ENCODE measurements at regions not wholly inside any gene's neighbourhood (a gene's known extent, or its start where the extent isn't known, plus 50 kb on each side); places are given as distances from the start of the nearest gene placed in this dataset.

DNA sequence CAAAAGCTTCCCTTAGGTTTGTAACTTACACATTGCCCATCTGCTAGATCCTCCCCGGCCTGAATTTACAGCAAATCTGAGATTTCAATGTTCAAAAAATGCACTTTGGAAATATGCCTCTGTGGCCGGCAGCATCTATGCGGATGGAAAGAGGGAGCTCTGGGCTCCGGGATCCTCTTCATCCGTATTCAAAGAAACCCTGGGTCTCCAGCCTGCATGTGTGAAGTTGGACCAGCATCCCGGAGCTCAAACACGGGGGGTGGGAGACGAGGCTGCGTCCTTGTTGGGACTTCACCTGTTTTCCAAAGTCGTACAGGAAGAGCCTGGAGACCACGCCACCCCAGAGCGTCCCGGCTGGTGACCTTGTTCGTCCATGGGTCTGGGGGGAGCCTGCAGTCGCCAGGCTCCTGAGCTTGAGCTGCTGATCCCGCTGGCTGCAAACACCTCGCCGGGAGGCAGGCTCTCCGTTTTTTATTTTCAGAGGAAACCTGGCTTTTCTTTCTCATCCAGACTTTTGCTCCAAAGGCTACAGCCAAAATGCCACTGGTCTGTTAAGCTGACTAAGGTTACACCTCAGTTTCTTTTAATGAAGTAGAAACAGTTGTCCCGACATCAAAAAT lies 77.4 kb downstream of the PTGR3 start:
- TF ChIP-seq EZH2 (IDR thresholded peaks at IDR 0.05), result peak; percentile 58
- no peak for TF ChIP-seq POLR2AphosphoS5 (IDR thresholded peaks at IDR 0.05; ENCODE audit: borderline replicate concordance, low read depth, low read length)
- TF ChIP-seq FOXP2 (optimal IDR thresholded peaks at IDR 0.05; ENCODE audit: control extremely low read depth, extremely low read length, insufficient read depth), result no peak
